ENCODE measurements at regions not wholly inside any gene's neighbourhood (a gene's known extent, or its start where the extent isn't known, plus 50 kb on each side); places are given as distances from the start of the nearest gene placed in this dataset.

- Mint-ChIP-seq H3K4me1 (ENCODE audit: low read depth, unreplicated experiment) (no peaks in the 10 kb centered on the region), H3K4me3 (ENCODE audit: low read depth, unreplicated experiment) (no peak overlapping the region), H3K27ac (ENCODE audit: unreplicated experiment) (no peak overlapping the region), H3K36me3 (ENCODE audit: insufficient read depth, unreplicated experiment) (no peaks in the 10 kb centered on the region), H3K9me3 (ENCODE audit: low read depth, unreplicated experiment) (peaks cover 7% of the 10 kb centered on the region), H3K27me3 (ENCODE audit: unreplicated experiment) (no peaks in the 10 kb centered on the region)
- CTCF ChIA-PET: interaction anchor here (0.8 to 1.0 kb wide), 2 partner anchors 12 to 19 kb away, joined by 3 read pairs; no protein-coding TSS in a partner anchor
- DNase-seq: no peak
- intact Hi-C loops (cut with micrococcal nuclease; ENCODE audit: unreplicated experiment): no loop called here
- TF ChIP-seq CTCF (IDR thresholded peaks at IDR 0.05; ENCODE audit: unreplicated experiment): no peak
- no TSS peak for BruUV-seq (replicated peaks)
Measured at GRCh38 chr2:35787302-35788031, 568.1 kb upstream of the CRIM1 start.

- no TSS peak for BruUV-seq (replicated peaks)
- H3K4me1 Mint-ChIP-seq (ENCODE audit: low read depth, unreplicated experiment): no peaks in the 10 kb centered on the region
Measured at GRCh38 chr2:35785564-35785963, 570.0 kb upstream of the CRIM1 start.

GRCh38 chr2:35784777-35785176, 570.8 kb upstream of the CRIM1 start:
- H3K27me3 Mint-ChIP-seq (ENCODE audit: unreplicated experiment): no peaks in the 10 kb centered on the region
- no peak overlapping the region for H3K4me3 Mint-ChIP-seq (ENCODE audit: low read depth, unreplicated experiment)
- no peak overlapping the region for H3K27ac Mint-ChIP-seq (ENCODE audit: unreplicated experiment)
- no peak for TF ChIP-seq CTCF (IDR thresholded peaks at IDR 0.05; ENCODE audit: unreplicated experiment)
- no TSS peak for BruUV-seq (replicated peaks)
- H3K4me1 Mint-ChIP-seq (ENCODE audit: low read depth, unreplicated experiment): no peaks in the 10 kb centered on the region
- intact Hi-C loops (cut with micrococcal nuclease; ENCODE audit: unreplicated experiment): no loop called here
- CTCF ChIA-PET: no interaction called here
- peaks cover 9% of the 10 kb centered on the region for H3K9me3 Mint-ChIP-seq (ENCODE audit: low read depth, unreplicated experiment)
- H3K36me3 Mint-ChIP-seq (ENCODE audit: insufficient read depth, unreplicated experiment): no peaks in the 10 kb centered on the region
- DNase-seq: no peak

More at GRCh38 chr2:35785564-35785963, 570.0 kb upstream of the CRIM1 start:
- intact Hi-C loops (cut with micrococcal nuclease; ENCODE audit: unreplicated experiment): no loop called here
- Mint-ChIP-seq H3K36me3 (ENCODE audit: insufficient read depth, unreplicated experiment) (no peaks in the 10 kb centered on the region), H3K27me3 (ENCODE audit: unreplicated experiment) (no peaks in the 10 kb centered on the region), H3K4me3 (ENCODE audit: low read depth, unreplicated experiment) (no peak overlapping the region), H3K27ac (ENCODE audit: unreplicated experiment) (no peak overlapping the region), H3K9me3 (ENCODE audit: low read depth, unreplicated experiment) (peaks cover 5% of the 10 kb centered on the region)
- DNase-seq: no peak
- CTCF ChIA-PET: no interaction called here
- TF ChIP-seq CTCF (IDR thresholded peaks at IDR 0.05; ENCODE audit: unreplicated experiment): no peak

GRCh38 chr2:35783723-35784122, 571.9 kb upstream of the CRIM1 start:
- TF ChIP-seq CTCF (IDR thresholded peaks at IDR 0.05; ENCODE audit: unreplicated experiment): no peak
- Mint-ChIP-seq H3K27me3 (ENCODE audit: unreplicated experiment) (no peaks in the 10 kb centered on the region), H3K9me3 (ENCODE audit: low read depth, unreplicated experiment) (peaks cover 9% of the 10 kb centered on the region), H3K4me3 (ENCODE audit: low read depth, unreplicated experiment) (no peak overlapping the region), H3K4me1 (ENCODE audit: low read depth, unreplicated experiment) (no peaks in the 10 kb centered on the region), H3K27ac (ENCODE audit: unreplicated experiment) (no peak overlapping the region), H3K36me3 (ENCODE audit: insufficient read depth, unreplicated experiment) (no peaks in the 10 kb centered on the region)
- BruUV-seq (replicated peaks): no TSS peak
- intact Hi-C loops (cut with micrococcal nuclease; ENCODE audit: unreplicated experiment): loop anchor here (2.0 kb wide), 1 partner anchor 615 kb away; no protein-coding TSS in a partner anchor
- CTCF ChIA-PET: interaction anchor here (1.0 kb wide), 1 partner anchor 414 kb away, joined by 3 read pairs; no protein-coding TSS in a partner anchor
- DNase-seq: peak; percentile 52
